Dermis microvascular lymphatic vessel endothelial cell (primary cell): ENCODE measurements at regions not wholly inside any gene's neighbourhood (a gene's known extent, or its start where the extent isn't known, plus 50 kb on each side); places are given as distances from the start of the nearest gene placed in this dataset.
"Not testable (repeated sequence)": the region's sequence is repeated elsewhere in the genome, so short reads cannot be mapped to it uniquely, and the experiment has no call there.

ENCODE experiments used
- DNase-seq, 2 donors: peaks; one replicate each; pipeline versions ENCODE4 v3.0.0 to v3.0.0-alpha.2; 2010; ENCODE audit warnings: low read depth in 2 of 2

DNA sequence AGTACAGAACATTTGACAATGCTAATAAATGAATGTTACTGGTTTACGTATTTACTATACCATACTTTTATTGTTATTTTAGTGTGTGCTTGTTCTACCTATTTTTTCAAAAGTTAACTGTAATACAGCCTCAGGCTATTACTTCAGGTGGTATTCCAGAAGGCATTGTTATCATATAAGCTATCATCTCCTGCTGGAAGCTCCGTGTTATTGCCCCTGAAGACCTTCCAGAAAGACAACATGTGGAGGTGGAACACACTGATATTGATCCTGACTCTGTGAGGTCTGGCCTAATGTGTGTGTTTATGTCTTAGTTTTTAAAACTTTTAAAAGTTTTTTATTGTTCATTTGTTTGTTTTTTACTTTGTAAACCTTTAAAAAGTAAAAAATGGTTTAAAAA is 509.8 kb upstream of the SPRY2 start:
- DNase-seq = no peak

DNA sequence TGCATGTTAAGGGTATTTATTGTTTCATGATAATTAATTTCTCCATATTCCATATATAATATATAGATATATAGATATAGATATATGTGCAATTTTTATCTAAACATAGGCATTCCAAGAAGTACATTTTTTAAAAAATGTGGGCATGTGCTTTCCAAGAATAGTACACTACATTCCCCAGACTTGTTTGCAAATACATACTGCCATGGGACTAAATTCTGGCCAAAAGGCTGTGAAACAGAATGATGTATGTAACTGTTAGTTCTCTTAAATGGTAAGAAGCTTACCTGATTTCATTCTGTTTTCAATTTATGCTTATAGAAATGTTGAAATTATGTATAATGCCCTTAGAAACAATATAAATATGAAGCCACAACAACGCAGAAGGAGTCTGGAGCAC is 503.2 kb upstream of the SPRY2 start:
- DNase-seq = no peak

DNA sequence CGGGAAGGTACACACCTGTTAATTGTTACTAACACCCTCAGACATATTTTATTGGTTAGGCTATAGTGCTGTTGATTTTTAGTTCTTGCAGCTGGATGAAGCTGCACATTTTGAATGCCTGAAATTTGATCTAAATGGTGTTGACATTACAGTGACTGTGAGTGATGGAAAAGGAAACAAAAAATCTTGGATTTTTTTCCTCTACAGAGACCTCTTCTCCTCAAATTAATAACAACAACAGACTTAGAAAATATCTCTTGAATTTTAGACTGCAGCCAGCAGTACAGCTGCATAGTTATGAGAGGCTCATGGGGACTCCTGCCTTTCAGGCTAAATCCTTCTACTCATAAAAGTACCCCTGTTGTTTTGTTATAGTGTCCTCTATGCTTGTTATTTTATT is 500.5 kb upstream of the SPRY2 start:
- DNase-seq = no peak

DNA sequence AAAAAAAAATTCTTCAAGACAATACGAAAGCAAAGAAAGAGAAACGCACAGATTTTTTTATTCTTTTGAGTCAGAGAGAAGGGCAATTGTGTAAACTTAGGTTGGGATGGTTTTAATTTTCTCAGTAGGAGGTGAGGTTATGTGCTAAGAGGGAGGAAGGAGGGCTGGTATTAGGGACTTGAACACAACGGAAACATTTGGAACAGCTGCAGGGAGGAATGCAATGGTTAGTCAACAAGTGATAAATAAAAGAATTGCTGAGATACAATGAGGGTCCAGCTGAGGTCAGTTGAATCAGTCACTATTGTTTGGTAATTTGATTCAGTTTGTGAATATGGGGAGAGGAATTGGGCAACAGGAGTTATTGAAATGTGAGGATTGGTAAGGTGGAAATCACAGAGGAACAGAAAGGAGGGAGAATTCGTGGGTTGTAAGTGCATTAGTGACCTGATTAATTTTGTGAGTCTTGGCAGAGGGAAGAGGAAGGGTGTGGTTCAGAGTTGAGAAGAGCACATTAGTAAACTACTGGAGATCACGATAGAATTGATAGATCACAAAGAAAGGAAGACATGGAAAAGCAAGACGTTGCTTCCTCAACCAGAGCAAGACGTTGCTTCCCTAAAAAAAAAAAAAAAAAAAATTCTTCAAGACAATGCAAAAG is 499.5 kb upstream of the SPRY2 start:
- DNase-seq = peak in 1 of 2 donors; percentile 36

DNA sequence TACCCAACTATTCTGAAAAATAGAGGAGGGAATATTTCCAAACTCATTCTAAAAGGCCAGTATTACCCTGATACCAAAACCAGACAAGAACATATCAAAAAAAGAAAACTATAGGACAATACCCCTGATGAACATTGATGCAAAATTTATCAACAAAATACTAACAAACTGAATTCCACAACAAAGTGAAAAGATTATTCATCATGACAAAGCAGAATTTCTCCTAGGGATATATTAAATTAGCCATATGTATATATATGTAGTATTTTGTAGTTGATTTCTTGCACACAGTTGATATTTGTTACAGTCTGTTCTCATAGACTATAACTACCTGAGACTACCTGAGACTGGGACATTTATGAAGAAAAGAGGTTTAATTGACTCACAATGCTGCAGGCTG is 495.0 kb upstream of the SPRY2 start:
- DNase-seq = no peak

DNA sequence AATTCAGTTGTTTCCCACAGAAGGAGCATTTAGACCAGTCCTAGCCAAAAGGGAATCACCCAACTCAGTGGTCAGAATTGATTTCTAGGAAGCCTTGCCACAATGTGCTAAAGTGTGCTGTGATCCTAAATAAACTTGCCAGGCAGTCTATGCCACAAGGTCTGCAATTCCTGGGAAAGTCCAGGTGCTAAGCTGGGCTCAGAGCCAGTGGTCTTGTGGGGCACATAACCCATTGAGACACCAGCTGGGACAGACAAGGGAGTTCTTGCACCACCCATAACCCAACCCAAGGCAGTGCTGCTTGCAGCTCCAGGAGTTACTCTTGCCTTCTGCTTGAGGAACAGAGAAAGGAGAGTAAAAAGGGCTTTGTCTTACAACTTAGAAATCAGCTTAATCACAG is 489.5 kb upstream of the SPRY2 start:
- DNase-seq = no peak

DNA sequence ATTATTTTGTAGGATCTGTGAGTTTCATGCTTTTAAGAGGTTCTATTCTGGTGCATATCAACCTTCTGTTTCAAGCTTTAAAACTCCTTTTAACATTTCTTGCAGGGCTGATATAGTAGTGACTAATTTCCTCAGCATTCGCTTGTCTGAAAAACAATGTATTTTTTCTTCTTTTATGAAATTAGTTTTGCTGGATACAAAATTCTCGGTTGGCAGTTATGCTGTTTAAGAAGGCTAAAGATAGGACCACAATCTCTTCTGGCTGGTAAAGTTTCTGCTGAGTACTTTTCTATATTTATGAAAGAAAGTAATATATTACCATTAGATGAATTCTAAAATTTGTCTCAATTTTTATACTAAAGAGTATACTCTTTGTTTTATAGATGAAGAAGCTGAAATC is 487.8 kb upstream of the SPRY2 start:
- DNase-seq = peak in 1 of 2 donors; percentile 3

DNA sequence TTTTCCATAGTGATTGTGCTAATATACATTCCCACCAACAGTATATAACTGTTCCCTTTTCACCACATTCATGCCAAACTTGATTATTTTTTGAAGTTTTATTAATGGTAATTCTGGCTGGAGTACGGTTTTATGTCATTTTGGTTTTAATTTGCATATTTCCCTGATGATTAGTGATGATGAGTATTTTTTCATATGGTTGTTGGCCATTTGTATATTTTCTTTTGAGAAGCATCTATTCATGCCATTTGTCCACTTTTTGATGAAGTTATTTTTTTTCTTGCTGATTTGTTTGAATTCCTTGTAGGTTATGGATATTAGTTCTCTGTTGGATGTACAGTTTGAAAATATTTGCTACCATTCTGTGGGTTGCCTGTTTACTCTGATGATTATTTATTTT is 484.4 kb upstream of the SPRY2 start:
- DNase-seq = no peak

DNA sequence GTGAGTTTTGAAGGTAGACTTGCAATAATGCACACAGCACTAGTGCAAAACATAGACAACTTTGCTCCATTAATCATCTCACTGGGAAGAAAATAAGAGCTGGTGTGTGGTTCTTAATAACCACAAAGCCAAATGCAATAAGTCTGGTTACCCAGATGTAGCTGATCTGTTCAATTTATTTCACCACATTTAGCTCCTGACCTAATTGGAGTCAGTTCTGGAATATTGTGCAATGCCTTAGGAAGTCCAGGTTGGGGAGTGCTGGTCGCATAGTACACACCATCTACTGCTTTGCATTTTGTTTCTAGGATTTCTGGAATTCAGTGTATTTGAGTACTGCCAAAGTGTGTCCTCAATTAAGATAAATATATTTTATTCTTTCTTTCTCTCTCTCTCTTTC is 483.3 kb upstream of the SPRY2 start:
- DNase-seq = no peak

DNA sequence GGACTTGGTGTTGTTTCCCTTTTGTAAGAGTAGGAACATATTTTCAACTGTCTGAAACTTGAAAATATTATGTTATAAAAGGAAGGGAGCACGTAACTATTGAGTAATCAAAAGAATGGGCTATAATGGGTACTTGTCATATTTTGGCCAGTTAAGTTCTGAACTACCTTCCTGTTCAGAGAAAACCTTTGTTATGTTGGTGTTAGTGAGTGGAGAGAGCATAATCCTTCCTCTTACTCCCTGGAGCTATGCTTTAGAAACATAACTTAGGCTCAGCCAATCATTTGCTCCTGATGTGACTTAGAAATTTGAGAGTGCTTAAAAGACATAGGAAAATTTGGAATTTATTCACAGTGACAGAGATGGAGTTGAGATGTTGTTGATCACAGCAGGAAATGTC is 482.5 kb upstream of the SPRY2 start:
- DNase-seq = no peak

DNA sequence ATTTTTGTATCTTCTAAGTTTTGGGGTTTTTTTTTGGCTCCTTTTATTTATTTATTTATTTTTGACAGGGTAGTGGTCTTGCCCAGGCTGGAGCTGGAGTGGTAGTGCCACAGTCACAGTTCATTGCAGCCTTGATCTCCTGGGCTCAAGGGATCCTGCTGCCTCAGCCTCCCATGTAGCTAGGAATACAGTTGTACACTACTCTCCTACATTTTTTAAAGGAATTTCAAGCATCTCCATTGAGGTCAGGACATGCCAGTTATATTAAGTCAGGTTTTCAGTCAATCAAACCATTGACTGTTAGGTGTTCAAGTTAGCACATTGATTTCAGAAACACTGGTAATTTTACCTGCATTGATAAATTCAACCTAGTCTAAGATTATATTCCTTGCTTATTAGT is 480.5 kb upstream of the SPRY2 start:
- no peak for DNase-seq

DNA sequence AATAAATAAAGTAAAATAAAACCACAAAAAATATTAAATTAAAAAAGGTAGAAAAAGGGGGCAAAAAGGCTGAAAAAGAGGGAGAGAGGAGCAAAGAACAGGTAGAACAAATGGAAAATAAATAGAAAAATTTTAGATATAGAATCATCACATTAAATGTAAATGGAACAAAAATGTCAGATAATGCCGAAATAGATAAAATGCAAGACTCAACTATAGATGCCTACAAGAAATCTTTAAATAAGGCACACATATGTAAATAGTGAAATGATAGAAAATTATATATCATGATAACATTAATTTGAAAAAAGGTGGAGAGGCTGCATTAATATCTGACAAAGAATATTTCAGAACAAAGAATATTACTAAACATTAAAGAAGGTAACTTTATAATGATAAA is 477.1 kb upstream of the SPRY2 start:
- DNase-seq = no peak

DNA sequence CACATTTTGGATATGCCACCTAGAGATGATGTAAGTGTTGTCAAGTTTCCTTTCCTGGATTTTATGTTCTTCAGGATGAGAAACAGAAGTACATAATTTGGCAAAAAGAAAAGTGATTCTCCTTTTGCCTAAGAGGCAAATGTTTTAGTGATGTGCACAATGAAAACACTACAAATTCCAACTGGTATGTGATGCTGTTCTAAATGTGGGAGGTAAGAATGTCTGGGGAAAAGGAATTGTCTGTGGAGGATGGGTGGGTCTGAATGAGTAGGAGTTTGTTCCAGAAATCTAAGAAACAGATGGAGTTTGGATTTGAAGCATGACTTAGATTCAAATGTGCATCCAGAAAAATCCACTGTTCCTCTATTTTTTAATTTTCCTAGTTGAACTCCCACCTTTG is 473.6 kb upstream of the SPRY2 start:
- no peak for DNase-seq

DNA sequence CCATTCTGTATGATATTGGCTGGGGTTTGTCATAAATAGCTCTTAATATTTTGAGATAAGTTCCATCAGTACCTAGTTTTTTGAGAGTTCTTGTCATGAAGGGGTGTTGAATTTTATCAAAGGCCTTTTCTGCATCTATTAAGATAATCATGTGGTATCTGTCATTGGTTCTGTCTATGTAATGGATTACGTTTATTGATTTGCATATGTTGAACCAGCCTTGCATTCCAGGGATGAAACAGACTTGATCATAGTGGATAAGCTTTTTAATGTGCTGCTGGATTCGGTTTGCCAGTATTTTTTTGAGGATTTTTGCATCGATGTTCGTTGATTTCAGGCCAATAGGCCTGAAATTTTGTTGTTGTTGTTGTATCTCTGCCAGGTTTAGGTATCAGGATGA is 469.4 kb upstream of the SPRY2 start:
- not testable (repeated sequence) for DNase-seq

DNA sequence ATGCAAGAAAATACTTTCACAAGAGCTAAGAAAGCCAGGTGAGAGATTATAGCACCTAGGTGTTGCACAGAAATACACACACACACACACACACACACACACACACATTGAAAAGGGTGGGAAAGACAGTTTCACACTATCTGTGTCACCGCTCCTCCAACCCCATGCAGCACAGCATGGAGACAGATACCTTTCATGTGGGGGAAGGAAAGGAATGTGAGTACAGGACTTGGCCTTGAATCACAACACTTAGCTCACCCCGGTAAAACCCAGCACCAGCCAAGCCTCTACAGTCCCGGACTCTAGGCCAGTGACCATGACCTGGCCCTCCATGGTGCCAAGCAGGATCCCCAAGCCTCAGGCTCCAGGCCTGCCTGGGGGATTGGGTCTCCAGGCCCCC is 462.0 kb upstream of the SPRY2 start:
- no peak for DNase-seq

DNA sequence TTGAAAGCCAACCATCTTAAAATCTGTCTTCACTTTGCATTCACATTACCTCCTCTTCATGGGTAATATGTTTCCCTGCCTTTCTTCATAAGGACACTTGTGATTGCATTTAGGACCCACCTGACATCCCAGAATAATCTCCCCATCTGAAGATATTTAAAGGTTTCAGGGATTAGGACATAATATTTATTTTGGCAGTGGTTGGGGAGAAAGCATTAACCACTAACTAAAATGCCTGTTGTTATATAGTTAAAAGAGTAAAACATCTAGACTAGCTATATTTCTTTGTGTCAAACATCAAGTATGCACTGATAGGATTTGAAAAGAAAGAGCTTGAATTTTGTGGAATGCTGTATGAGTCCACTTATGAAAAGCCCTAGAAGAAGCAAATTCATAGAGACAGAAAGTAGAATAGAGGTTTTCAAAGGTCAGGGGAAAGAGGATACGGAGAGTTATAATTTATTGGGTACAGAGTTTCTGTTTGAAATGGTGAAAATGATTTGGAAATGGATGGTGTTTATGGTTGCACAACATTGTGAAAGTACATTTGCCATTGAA is 457.7 kb upstream of the SPRY2 start:
- DNase-seq = no peak

DNA sequence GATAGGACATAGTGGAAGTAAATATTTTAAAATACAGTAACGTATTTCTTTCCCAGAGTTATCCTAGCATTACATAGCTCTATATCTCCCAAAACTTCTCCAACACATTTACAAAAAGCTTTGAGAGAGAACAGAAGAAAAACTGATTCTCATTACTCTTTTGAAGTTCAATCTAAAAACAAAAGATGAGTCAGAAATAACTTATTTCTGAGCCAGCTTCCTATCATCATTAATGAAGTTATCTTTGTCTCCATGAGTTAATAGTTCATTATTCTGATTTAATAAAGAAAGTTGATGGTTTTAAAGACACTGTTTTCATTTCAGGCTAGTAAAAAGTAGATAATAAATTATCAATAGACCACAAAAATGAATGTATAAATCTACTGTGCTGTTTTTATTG is 446.7 kb upstream of the SPRY2 start:
- DNase-seq = peak in 1 of 2 donors; percentile 0

DNA sequence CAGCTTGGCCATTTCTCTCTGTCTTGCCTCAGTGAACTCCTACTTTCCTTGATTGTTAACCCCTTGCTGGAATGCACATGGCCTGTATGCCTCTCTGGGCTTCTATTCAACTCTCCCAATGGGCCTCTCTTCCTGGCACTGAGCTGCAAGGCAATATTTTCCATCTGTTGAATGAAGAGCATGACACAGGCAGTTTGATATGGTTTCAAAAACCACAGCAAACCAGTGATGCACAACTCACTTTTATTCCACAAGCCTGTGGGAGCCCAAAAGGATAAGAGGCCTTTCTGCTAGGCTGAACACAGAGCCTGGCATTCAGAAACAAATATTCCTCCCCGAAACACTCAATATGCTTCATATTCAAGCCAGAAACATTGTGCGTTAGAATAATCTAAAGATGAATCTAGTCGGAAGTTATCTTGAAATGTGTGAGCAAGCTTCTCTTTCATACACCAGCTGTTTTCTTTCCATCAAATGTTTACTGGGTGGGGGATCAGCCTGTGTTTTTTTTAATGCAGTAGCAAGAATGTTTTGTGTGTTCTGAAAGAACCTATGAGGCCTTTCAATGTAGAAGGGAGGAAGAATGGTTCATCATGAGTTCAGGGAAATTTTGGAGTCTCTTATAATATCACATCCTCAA is 443.1 kb upstream of the SPRY2 start:
- DNase-seq = no peak

DNA sequence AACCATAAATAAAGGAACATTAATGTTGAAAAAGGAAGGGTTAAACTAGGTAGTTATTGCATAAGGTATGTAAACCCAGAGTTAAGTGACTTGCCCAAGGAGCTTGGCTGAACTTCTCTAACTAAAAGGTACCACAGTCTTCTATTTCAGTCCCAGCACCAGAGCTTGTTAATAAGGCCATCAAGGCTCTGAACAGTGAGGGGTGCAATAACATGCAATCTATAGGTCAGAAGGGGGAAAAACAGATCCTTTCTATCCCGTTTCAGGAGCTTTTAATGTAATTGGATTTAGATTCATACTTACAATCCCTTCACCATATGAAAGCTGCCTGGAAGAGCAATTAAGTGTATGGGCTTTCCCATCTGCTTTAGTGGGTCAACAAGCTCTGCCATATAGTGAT is 441.5 kb upstream of the SPRY2 start:
- no peak for DNase-seq

DNA sequence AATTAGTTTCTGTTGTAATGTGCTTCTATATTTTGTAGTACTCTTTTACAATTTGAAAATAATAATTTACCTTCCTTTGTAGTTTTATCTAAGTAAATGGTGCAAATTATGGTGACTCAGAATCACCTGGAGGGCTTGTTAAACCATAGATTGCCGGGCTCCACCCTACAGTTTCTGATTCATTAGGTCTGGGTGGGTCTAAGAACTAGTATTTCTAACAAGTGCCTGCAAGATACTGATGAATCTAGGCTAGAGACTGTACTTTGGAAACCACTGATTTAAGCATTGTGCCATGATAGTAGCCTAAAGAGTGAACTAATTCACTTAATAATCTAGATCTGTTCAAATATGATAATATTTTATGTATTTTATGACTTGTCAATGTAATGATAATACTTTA is 437.4 kb upstream of the SPRY2 start:
- DNase-seq = no peak

DNA sequence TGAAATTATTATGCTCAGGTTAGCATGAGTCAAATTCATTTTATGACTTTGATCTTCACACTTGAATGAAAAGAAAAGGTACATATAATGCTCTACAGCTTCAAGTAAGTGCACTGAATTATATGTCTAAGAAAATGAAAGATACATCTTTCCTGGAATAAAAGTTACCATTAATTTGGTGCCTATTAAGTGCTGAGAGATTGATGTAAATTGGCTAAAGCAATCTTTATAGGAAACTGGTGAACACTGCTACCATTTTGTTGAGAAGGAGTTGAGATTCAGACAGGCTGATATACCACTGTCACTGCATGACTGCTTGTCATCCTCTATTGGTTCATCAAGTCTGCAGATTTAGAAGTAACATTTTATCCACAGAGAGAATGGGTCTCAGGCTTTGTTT is 416.8 kb upstream of the SPRY2 start:
- no peak for DNase-seq

DNA sequence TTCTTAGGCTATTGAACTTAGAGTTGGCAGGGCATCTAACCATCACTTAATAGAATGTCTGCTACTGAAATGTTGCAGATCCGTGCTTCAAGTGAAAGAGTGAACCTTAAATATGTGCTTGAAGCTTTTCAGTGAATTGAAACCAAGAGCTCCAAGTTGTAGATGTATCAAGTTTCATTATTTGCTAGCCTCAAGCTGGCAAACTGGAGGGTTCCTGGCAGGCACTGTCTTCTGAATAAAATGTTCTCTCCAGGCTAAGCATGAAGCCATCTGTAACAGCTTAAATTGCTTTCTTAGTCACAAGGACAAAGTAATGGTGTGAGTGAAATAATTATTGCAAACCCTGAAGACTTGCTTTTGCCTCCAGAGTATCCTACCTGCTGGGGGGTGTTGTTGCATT is 415.0 kb upstream of the SPRY2 start:
- no peak for DNase-seq

DNA sequence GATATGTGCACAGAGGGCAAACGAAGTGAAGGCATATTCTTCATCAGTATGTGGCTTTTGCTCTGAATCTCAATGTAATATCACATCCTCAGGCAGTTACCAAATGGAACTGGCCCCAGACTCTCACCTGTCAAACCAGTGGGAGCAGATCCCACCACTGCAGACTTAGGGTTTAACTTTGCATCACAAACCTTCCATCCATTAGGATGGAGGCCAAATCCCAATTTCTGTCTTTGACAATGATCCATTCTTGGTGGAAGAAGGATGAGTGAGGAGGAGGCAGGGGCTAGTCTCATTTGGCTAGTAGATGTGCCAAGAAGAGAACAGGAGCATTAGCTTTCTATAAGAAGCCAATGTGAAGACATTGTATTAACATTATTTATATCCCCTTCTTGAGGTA is 413.5 kb upstream of the SPRY2 start:
- no peak for DNase-seq

DNA sequence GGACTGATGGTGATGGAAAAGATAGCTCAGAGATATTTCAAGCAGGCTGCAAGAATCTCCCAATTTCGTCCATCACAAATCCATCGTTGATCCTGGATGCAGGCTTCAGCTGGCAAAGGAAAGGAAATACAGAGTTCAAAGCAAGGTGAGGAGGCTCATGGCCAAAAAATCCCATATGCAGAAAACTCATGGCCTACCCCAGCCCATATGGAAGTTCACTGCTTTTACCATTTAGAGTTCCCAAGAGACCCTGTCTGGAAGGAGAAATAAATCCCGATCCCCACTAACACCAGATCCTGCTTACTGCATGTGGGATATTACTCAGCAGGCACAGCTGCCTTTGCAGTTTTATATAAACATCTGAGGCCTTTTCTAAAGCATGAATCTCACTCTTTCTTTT is 412.9 kb upstream of the SPRY2 start:
- no peak for DNase-seq
